Epithelial cell of esophagus (primary cell): ENCODE measurements at regions not wholly inside any gene's neighbourhood (a gene's known extent, or its start where the extent isn't known, plus 50 kb on each side); places are given as distances from the start of the nearest gene placed in this dataset.
A peak's percentile ranks its signal among the peaks of the same experiment; 100 is the strongest.

ENCODE experiments used
- DNase-seq: peaks from one replicate; pipeline ENCODE4 v3.0.0; 2010; ENCODE audit warnings: low read depth
- H3K4me3 ChIP-seq: 2 replicates; pipeline ENCODE4 v1.5.1; 2011; ENCODE audit warnings: mild to moderate bottlenecking, low read length, control low read depth
- TF ChIP-seq, protein P1 (sequence below): IDR thresholded peaks from 2 replicates; pipeline ENCODE4 v1.5.1; 2011; ENCODE audit warnings: low read depth, mild to moderate bottlenecking, low read length, control low read depth, inconsistent platforms; ENCODE audit not compliant: insufficient read depth; ENCODE audit errors: missing control alignments

- TF ChIP-seq, protein P1, sequence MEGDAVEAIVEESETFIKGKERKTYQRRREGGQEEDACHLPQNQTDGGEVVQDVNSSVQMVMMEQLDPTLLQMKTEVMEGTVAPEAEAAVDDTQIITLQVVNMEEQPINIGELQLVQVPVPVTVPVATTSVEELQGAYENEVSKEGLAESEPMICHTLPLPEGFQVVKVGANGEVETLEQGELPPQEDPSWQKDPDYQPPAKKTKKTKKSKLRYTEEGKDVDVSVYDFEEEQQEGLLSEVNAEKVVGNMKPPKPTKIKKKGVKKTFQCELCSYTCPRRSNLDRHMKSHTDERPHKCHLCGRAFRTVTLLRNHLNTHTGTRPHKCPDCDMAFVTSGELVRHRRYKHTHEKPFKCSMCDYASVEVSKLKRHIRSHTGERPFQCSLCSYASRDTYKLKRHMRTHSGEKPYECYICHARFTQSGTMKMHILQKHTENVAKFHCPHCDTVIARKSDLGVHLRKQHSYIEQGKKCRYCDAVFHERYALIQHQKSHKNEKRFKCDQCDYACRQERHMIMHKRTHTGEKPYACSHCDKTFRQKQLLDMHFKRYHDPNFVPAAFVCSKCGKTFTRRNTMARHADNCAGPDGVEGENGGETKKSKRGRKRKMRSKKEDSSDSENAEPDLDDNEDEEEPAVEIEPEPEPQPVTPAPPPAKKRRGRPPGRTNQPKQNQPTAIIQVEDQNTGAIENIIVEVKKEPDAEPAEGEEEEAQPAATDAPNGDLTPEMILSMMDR = no peak
- DNase-seq = no peak
- no peak overlapping the region for H3K4me3 ChIP-seq
These were observed 132.5 kb upstream of the PRLR start for GRCh38 chr5:35362772-35363171.

DNA sequence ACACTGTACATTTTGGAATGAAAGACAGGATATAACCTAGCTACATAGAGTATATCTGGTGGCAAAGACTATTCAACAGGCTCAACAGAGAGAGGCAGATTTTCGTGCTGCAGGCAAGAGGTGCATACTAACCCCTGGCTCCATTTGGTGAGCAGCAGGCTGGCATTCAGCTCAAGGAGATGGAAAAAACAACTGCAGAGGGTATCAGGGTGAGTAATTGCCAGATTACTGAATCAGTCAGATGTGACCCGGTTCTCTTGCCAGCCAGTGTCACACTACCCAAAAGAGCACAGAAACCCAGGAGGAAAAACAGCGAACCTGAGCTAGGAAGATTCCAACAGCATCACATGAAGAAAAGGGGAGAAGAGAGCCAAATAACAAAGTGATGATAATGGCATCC is 130.4 kb upstream of the PRLR start:
- TF ChIP-seq, protein P1 = no peak
- no peak for DNase-seq
- H3K4me3 ChIP-seq = no peak overlapping the region

DNA sequence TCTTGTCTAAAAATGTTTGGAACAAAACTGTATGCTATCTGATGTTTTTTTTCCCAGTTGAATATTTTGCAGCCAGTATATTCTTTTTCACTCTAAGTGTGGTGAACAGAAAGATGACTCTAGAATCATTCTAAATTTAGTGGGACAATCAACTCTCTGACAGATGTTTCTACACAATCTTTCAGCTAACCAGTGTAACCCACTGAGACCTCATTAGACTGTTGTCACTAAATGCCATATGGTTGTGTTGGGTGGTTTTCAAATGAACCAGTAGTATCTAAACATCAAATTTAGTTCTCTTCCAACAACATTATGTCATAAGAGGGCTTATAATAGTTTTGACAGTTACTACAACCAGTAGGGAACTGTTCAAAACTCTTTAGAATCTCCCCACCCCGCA is 129.6 kb upstream of the PRLR start:
- TF ChIP-seq, protein P1 = no peak
- no peak for DNase-seq
- no peak overlapping the region for H3K4me3 ChIP-seq

GRCh38 chr5:35357973-35358372 is 127.7 kb upstream of the PRLR start:
- H3K4me3 ChIP-seq = no peak overlapping the region
- no peak for DNase-seq
- TF ChIP-seq, protein P1 = no peak

GRCh38 chr5:35356725-35357124 is 126.4 kb upstream of the PRLR start:
- DNase-seq = no peak
- TF ChIP-seq, protein P1 = no peak
- H3K4me3 ChIP-seq = no peak overlapping the region

- TF ChIP-seq, protein P1 = no peak
These were observed 124.5 kb upstream of the PRLR start for GRCh38 chr5:35354751-35355150.

GRCh38 chr5:35345222-35345621 is 114.9 kb upstream of the PRLR start:
- no peak for DNase-seq
- no peak overlapping the region for H3K4me3 ChIP-seq
- TF ChIP-seq, protein P1 = no peak

More at GRCh38 chr5:35354751-35355150, 124.5 kb upstream of the PRLR start:
- DNase-seq = peak; percentile 9
- no peak overlapping the region for H3K4me3 ChIP-seq
